Panc1 (cell line): ENCODE measurements at regions not wholly inside any gene's neighbourhood (a gene's known extent, or its start where the extent isn't known, plus 50 kb on each side); places are given as distances from the start of the nearest gene placed in this dataset.

Source experiments
- ATAC-seq: fragments of 200-7000 bp; cut with Tn5 transposase; 2 replicates; pipeline ENCODE4 v1.9.1; 2020; ENCODE audit warnings: mild to moderate bottlenecking, moderate library complexity
- BruUV-seq: library from RNA; stranded (reverse); fragments of 400-500 nt; replicated peaks from 2 replicates; lab custom pipeline; 2021; lab: Mats Ljungman, UMichigan
- CTCF ChIA-PET: fragments of 300-600 bp; sonication (Branson Sonifier 250); formaldehyde crosslinking; loops from one replicate; lab custom pipeline; 2022; ENCODE audit warnings: antibody characterized with exemption; lab: Charles Lee
- POLR2A ChIA-PET: fragments of 300-600 bp; sonication (Branson Sonifier 250); formaldehyde crosslinking; loops from one replicate; lab custom pipeline; 2022; ENCODE audit warnings: antibody characterized with exemption; lab: Charles Lee
- DNase-seq: peaks from one replicate; pipeline ENCODE4 v3.0.0-alpha.2; 2010; ENCODE audit warnings: low read depth, low spot score
- H3K27ac ChIP-seq: 2 replicates; pipeline ENCODE4 v1.5.1; 2011; ENCODE audit warnings: mild to moderate bottlenecking, low read length, inconsistent platforms
- H3K27me3 ChIP-seq: fragments of 200-500 bp; sonication (Bioruptor generic); 2 replicates; pipeline ENCODE4 v1.6.0; 2014; ENCODE audit warnings: low read length, inconsistent platforms; ENCODE audit not compliant: control insufficient read depth, insufficient read depth
- H3K36me3 ChIP-seq: fragments of 200-500 bp; sonication (Bioruptor generic); 2 replicates; pipeline ENCODE4 v1.5.1; 2014; ENCODE audit warnings: inconsistent platforms, mild to moderate bottlenecking, low read length, moderate library complexity; ENCODE audit not compliant: control insufficient read depth, insufficient read depth
- H3K4me1 ChIP-seq: 2 replicates; pipeline ENCODE4 v1.5.1; 2011; ENCODE audit warnings: inconsistent platforms, mild to moderate bottlenecking, low read length, moderate library complexity; ENCODE audit not compliant: control insufficient read depth, insufficient read depth
- H3K4me3 ChIP-seq, 2 experiments: 2 replicates each; pipeline ENCODE4 v1.5.1; 2011 to 2012; ENCODE audit warnings: low read depth in 2 of 2, low read length in 2 of 2, mild to moderate bottlenecking in 2 of 2, inconsistent platforms in 1 of 2, moderate library complexity in 1 of 2
- H3K9me3 ChIP-seq: fragments of 200-500 bp; sonication (Bioruptor generic); 2 replicates; pipeline ENCODE4 v1.5.1; 2014; ENCODE audit warnings: low read depth, mild to moderate bottlenecking, inconsistent platforms, low read length, moderate library complexity; ENCODE audit not compliant: control insufficient read depth, insufficient read depth
- CTCF ChIP-seq: fragments of 450-650 bp; IDR thresholded peaks from 2 replicates; pipeline ENCODE4 v1.5.1; 2017; ENCODE audit warnings: mild to moderate bottlenecking
- POLR2AphosphoS5 ChIP-seq: IDR thresholded peaks from 2 replicates; pipeline ENCODE4 v1.6.1; 2012; ENCODE audit warnings: mild to moderate bottlenecking, low read depth, low read length, moderate library complexity
- REST ChIP-seq, 2 experiments: IDR thresholded peaks; 2 replicates each; pipeline ENCODE4 v1.6.1; 2011 to 2012; ENCODE audit warnings: low read depth in 2 of 2, control low read depth in 1 of 2, low read length in 1 of 2, mild to moderate bottlenecking in 1 of 2, moderate library complexity in 1 of 2; ENCODE audit not compliant: insufficient read depth in 1 of 2
- SIN3A ChIP-seq: IDR thresholded peaks from 2 replicates; pipeline ENCODE4 v1.6.1; 2012; ENCODE audit warnings: low read depth, mild to moderate bottlenecking, low read length, moderate library complexity, borderline replicate concordance; ENCODE audit not compliant: insufficient read depth
- TCF7L2 ChIP-seq: IDR thresholded peaks from 2 replicates; pipeline ENCODE4 v1.6.1; 2011; ENCODE audit warnings: mild to moderate bottlenecking, low read depth, low read length, inconsistent platforms
- in situ Hi-C: cut with HindIII; loops from 2 replicates; pipeline ENCODE4 v1.10.0; 2016; ENCODE audit warnings: low sequenced_read_pairs, low pct_unique_long_range_greater_than_20kb
- intact Hi-C: fragments of 100-400 bp; cut with micrococcal nuclease; formaldehyde crosslinking; loops from one replicate; pipeline ENCODE4 v1.10.0; 2022; ENCODE audit not compliant: unreplicated experiment

GRCh38 chr1:60895701-60896100, 186.7 kb upstream of the NFIA start:
- in situ Hi-C loops, result no loop called here
- Histone ChIP-seq H3K9me3 (no peaks in the 10 kb centered on the region), H3K27me3 (peaks cover 9% of the 10 kb centered on the region), H3K4me3 (no peak overlapping the region), H3K27ac (no peak overlapping the region), H3K4me1 (no peaks in the 10 kb centered on the region), H3K36me3 (no peaks in the 10 kb centered on the region)
- POLR2A ChIA-PET, result no interaction called here
- TF ChIP-seq TCF7L2 (no peak), REST (IDR thresholded peaks at IDR 0.05; ENCODE audit: insufficient read depth in 1 of 2, low read depth in 2 of 2, low read length in 1 of 2) (no peak), POLR2AphosphoS5 (no peak), SIN3A (no peak), CTCF (no peak)
- no peak for ATAC-seq
- no TSS peak for BruUV-seq
- no peak for DNase-seq
- intact Hi-C loops, result no loop called here
- CTCF ChIA-PET, result no interaction called here

- H3K4me3 ChIP-seq, result no peak overlapping the region
- H3K36me3 ChIP-seq, result no peaks in the 10 kb centered on the region
- H3K27me3 ChIP-seq, result peaks cover 9% of the 10 kb centered on the region
- ATAC-seq (no peak), DNase-seq (no peak)
- no peaks in the 10 kb centered on the region for H3K9me3 ChIP-seq
- CTCF ChIA-PET, result no interaction called here
- in situ Hi-C loops (no loop called here), intact Hi-C loops (no loop called here)
- no peak for TF ChIP-seq SIN3A
- no peak for TF ChIP-seq POLR2AphosphoS5
- no peak for TF ChIP-seq TCF7L2
- TF ChIP-seq CTCF, result no peak
- no peak for TF ChIP-seq REST (IDR thresholded peaks at IDR 0.05; ENCODE audit: insufficient read depth in 1 of 2, low read depth in 2 of 2, low read length in 1 of 2)
- no peaks in the 10 kb centered on the region for H3K4me1 ChIP-seq
- POLR2A ChIA-PET, result no interaction called here
- BruUV-seq, result no TSS peak
- no peak overlapping the region for H3K27ac ChIP-seq
These were observed 187.1 kb upstream of the NFIA start for GRCh38 chr1:60895252-60895651.
